HCT116 (cell line): ENCODE measurements at regions not wholly inside any gene's neighbourhood (a gene's known extent, or its start where the extent isn't known, plus 50 kb on each side); places are given as distances from the start of the nearest gene placed in this dataset.

Experiments used
- ATAC-seq: fragments of 200-7000 bp; cut with Tn5 transposase; 2 replicates; pipeline ENCODE4 v1.9.1; 2020; ENCODE audit warnings: mild to moderate bottlenecking, moderate library complexity
- BruUV-seq: library from RNA; stranded (reverse); fragments of 400-500 nt; replicated peaks from 2 replicates; lab custom pipeline; 2021; lab: Mats Ljungman, UMichigan
- CTCF ChIA-PET: fragments of 300-600 bp; sonication (Branson Sonifier 250); formaldehyde crosslinking; loops from one replicate; lab custom pipeline; 2021; ENCODE audit warnings: antibody characterized with exemption; lab: Charles Lee
- POLR2A ChIA-PET: fragments of 300-600, 350-600 bp; sonication (Branson Sonifier 250); formaldehyde crosslinking; loops from one replicate; lab custom pipeline; 2021; ENCODE audit warnings: antibody characterized with exemption; lab: Charles Lee
- RAD21 ChIA-PET, 2 experiments: fragments of 300-600 bp; sonication (Branson Sonifier 250); formaldehyde crosslinking; loops; one replicate each; lab custom pipeline; 2023; ENCODE audit warnings: low total read pairs in 2 of 2; ENCODE audit not compliant: uncharacterized antibody in 2 of 2, unreplicated experiment in 2 of 2, low non-redundant PET in 1 of 2; lab: Charles Lee
- DNase-seq: peaks from one replicate; pipeline ENCODE4 v3.0.0-alpha.2; 2010; ENCODE audit warnings: low read depth, low spot score
- H2AFZ ChIP-seq: fragments of 200-600 bp; shearing (Covaris generic), sonication (generic); 2 replicates; pipeline ENCODE4 v1.6.1; 2017; ENCODE audit warnings: low read depth, mixed run types, mixed read lengths, antibody characterized with exemption, low read length; ENCODE audit not compliant: poor library complexity, severe bottlenecking
- H3K27ac ChIP-seq: 2 replicates; pipeline ENCODE4 v1.5.1; 2012; ENCODE audit warnings: low read depth, low read length
- H3K27me3 ChIP-seq: fragments of 200-600 bp; sonication (generic); 2 replicates; pipeline ENCODE4 v1.6.1; 2016; ENCODE audit warnings: mixed run types, low read length, mixed read lengths; ENCODE audit not compliant: insufficient read depth
- H3K36me3 ChIP-seq, 2 experiments: fragments of 200-500 bp in 1 of 2; fragments of 200-600 bp in 1 of 2; sonication (Bioruptor generic) in 1 of 2; sonication (generic) in 1 of 2; 2 replicates each; pipeline versions ENCODE4 v1.5.1 to v1.6.1; 2014 to 2016; ENCODE audit warnings: low read length in 2 of 2, inconsistent platforms in 1 of 2, mixed read lengths in 1 of 2, mixed run types in 1 of 2; ENCODE audit not compliant: insufficient read depth in 2 of 2, control insufficient read depth in 1 of 2
- H3K4me1 ChIP-seq, 2 experiments: fragments of 200-600 bp in 1 of 2; sonication (generic) in 1 of 2; 2 replicates each; pipeline versions ENCODE4 v1.5.1 to v1.6.1; 2012 to 2017; ENCODE audit warnings: low read length in 2 of 2, inconsistent platforms in 1 of 2, mild to moderate bottlenecking in 1 of 2, mixed read lengths in 1 of 2, mixed run types in 1 of 2, moderate library complexity in 1 of 2; ENCODE audit not compliant: insufficient read depth in 2 of 2, control insufficient read depth in 1 of 2
- H3K4me2 ChIP-seq: fragments of 200-600 bp; sonication (generic); 2 replicates; pipeline ENCODE4 v1.6.1; 2017; ENCODE audit warnings: mixed run types, low read length, mixed read lengths
- H3K4me3 ChIP-seq, 2 experiments: fragments of 200-600 bp in 1 of 2; sonication (generic) in 1 of 2; replicated peaks in 1 of 2; 2 replicates each; pipeline ENCODE4 v1.5.1; 2011 to 2016; ENCODE audit warnings: low read length in 2 of 2, control low read depth in 1 of 2, low read depth in 1 of 2, mild to moderate bottlenecking in 1 of 2, mixed read lengths in 1 of 2, mixed run types in 1 of 2
- H3K79me2 ChIP-seq: fragments of 200-600 bp; sonication (generic); 2 replicates; pipeline ENCODE4 v1.6.1; 2017; ENCODE audit warnings: mild to moderate bottlenecking, mixed run types, low read length, moderate library complexity, mixed read lengths; ENCODE audit not compliant: insufficient read depth
- H3K9ac ChIP-seq: fragments of 200-600 bp; sonication (generic); 2 replicates; pipeline ENCODE4 v1.6.1; 2016; ENCODE audit warnings: low read length, mixed read lengths
- H3K9me2 ChIP-seq: fragments of 200-600 bp; sonication (generic), shearing (Covaris generic); 2 replicates; pipeline ENCODE4 v1.6.1; 2017; ENCODE audit warnings: mixed run types, mild to moderate bottlenecking, moderate library complexity; ENCODE audit not compliant: insufficient read depth
- H3K9me3 ChIP-seq, 2 experiments: fragments of 200-500 bp in 1 of 2; fragments of 200-600 bp in 1 of 2; sonication (Bioruptor generic) in 1 of 2; sonication (generic) in 1 of 2; 2 replicates each; pipeline ENCODE4 v1.6.1; 2014 to 2017; ENCODE audit warnings: low read length in 2 of 2, mixed read lengths in 2 of 2, inconsistent platforms in 1 of 2, low read depth in 1 of 2, mild to moderate bottlenecking in 1 of 2, mixed run types in 1 of 2, moderate library complexity in 1 of 2; ENCODE audit not compliant: control insufficient read depth in 1 of 2, insufficient read depth in 1 of 2
- H4K20me1 ChIP-seq: fragments of 200-600 bp; sonication (generic), shearing (Covaris generic); 2 replicates; pipeline ENCODE4 v1.6.1; 2017; ENCODE audit warnings: mixed run types, mild to moderate bottlenecking, moderate library complexity; ENCODE audit not compliant: insufficient read depth
- CBX3 ChIP-seq: IDR thresholded peaks from 2 replicates; pipeline ENCODE4 v1.6.1; 2012; ENCODE audit warnings: low read depth
- CEBPB ChIP-seq: IDR thresholded peaks from 2 replicates; pipeline ENCODE4 v1.6.1; 2012; ENCODE audit warnings: low read depth
- EZH2phosphoT487 ChIP-seq: fragments of 200-600 bp; IDR thresholded peaks from 2 replicates; pipeline ENCODE4 v1.6.1; 2018; ENCODE audit warnings: antibody characterized with exemption, borderline replicate concordance
- FOSL1 ChIP-seq: IDR thresholded peaks from 2 replicates; pipeline ENCODE4 v1.6.1; 2012; ENCODE audit warnings: low read depth
- REST ChIP-seq: IDR thresholded peaks from 2 replicates; pipeline ENCODE4 v1.6.1; 2012; ENCODE audit warnings: low read depth
- SRF ChIP-seq: IDR thresholded peaks from 2 replicates; pipeline ENCODE4 v1.6.1; 2012; ENCODE audit warnings: low read depth
- YY1 ChIP-seq: IDR thresholded peaks from 2 replicates; pipeline ENCODE4 v1.6.1; 2011; ENCODE audit warnings: low read length, low read depth, moderate library complexity, mild to moderate bottlenecking; ENCODE audit not compliant: insufficient replicate concordance; ENCODE audit errors: extremely low read depth
- ZNF274 ChIP-seq: fragments of 200-500 bp; sonication (Bioruptor generic); IDR thresholded peaks from 2 replicates; pipeline ENCODE4 v1.6.1; 2014; ENCODE audit warnings: mild to moderate bottlenecking, low read depth, low read length, inconsistent platforms
- intact Hi-C: fragments of 100-400 bp; cut with micrococcal nuclease; formaldehyde crosslinking; loops from 2 replicates; pipeline ENCODE4 v1.10.0; 2022

GRCh38 chr5:165624166-165624946 lies 2118.9 kb downstream of the MAT2B start:
- Histone ChIP-seq H3K79me2 (no peaks in the 10 kb centered on the region), H3K9me2 (no peaks in the 10 kb centered on the region), H3K27ac (no peak overlapping the region), H3K4me2 (no peak overlapping the region), H3K36me3 (no peaks in the 10 kb centered on the region), H3K4me1 (no peaks in the 10 kb centered on the region), H3K9ac (no peak overlapping the region), H3K4me3 (no peak overlapping the region), H2AFZ (no peak overlapping the region), H3K9me3 (peaks cover 3 to 4% of the 10 kb centered on the region in 2 experiments; a peak in 2 of 4 replicates), H3K27me3 (no peaks in the 10 kb centered on the region), H4K20me1 (no peaks in the 10 kb centered on the region)
- POLR2A ChIA-PET = no interaction called here
- TF ChIP-seq EZH2phosphoT487 = no peak
- no peak for TF ChIP-seq SRF
- RAD21 ChIA-PET = no interaction called here
- intact Hi-C loops = no loop called here
- BruUV-seq = no TSS peak
- DNase-seq (no peak), ATAC-seq (no peak)
- CTCF ChIA-PET = no interaction called here

GRCh38 chr5:165626161-165626560 lies 2120.7 kb downstream of the MAT2B start:
- Histone ChIP-seq H3K36me3 (no peaks in the 10 kb centered on the region), H3K4me2 (no peak overlapping the region), H3K9me2 (no peaks in the 10 kb centered on the region), H3K9me3 (peaks cover 0 to 4% of the 10 kb centered on the region in 2 experiments; a peak in 2 of 4 replicates), H3K79me2 (no peaks in the 10 kb centered on the region), H3K27ac (no peak overlapping the region), H3K27me3 (no peaks in the 10 kb centered on the region), H2AFZ (no peak overlapping the region), H3K4me3 (no peak overlapping the region), H3K4me1 (no peaks in the 10 kb centered on the region), H4K20me1 (no peaks in the 10 kb centered on the region), H3K9ac (no peak overlapping the region)
- DNase-seq = no peak
- BruUV-seq = no TSS peak
- TF ChIP-seq CEBPB = no peak
- no peak for TF ChIP-seq FOSL1
- no peak for TF ChIP-seq ZNF274
- TF ChIP-seq REST = no peak
- TF ChIP-seq YY1 = no peak
- TF ChIP-seq CBX3 = no peak
- RAD21 ChIA-PET = no interaction called here
- CTCF ChIA-PET = no interaction called here
- POLR2A ChIA-PET = no interaction called here
- no peak for ATAC-seq
- intact Hi-C loops = no loop called here
